ENCODE measurements at regions not wholly inside any gene's neighbourhood (a gene's known extent, or its start where the extent isn't known, plus 50 kb on each side); places are given as distances from the start of the nearest gene placed in this dataset.

DNA sequence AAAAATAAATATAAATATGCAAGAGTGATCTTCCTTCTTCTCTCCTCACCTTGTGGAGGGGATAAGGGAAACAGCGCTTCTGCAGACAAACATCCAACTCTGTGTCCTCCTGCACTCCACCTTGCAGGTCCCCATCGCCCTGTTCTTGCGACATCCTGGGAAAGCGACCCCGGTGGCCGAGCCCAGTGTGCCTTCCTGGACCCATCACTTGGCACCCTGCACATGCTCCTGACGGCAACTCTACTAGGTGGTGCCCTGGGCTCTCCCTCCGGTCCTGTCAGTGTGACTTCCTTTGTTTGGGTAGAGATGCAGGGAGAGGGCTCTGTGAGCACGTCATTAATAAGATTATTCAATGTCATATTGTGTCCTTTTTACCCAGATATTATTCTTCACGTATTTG, 266.0 kb upstream of the ADAMTS16 start:
- H3K18ac ChIP-seq (ENCODE audit: insufficient read length, low read depth, low read length) = no peak overlapping the region
- WGBS (ENCODE audit: extremely low coverage, insufficient read length, low lambda C conversion rate) = no CpG with 5 or more reads among the region's 10 CpGs
- H3K4me3 Mint-ChIP-seq = no peak overlapping the region

More for the DNA sequence above, 266.0 kb upstream of the ADAMTS16 start:
- Histone ChIP-seq H3K14ac (ENCODE audit: insufficient read depth, low read length) (no peak overlapping the region), H2BK15ac (ENCODE audit: low read depth, low read length) (no peak overlapping the region), H2BK20ac (ENCODE audit: low read depth, low read length, poor library complexity, severe bottlenecking) (no peak overlapping the region), H3K4me1 (ENCODE audit: insufficient read depth, low read length) (no peaks in the 10 kb centered on the region), H3T11ph (ENCODE audit: low read length) (no peak overlapping the region), H2BK5ac (ENCODE audit: insufficient read length, low read length) (no peak overlapping the region), H3K23ac (ENCODE audit: insufficient read length, low read depth, low read length) (no peak overlapping the region), H3K79me1 (ENCODE audit: insufficient read depth, low read depth, low read length, poor library complexity, severe bottlenecking) (no peaks in the 10 kb centered on the region), H4K5ac (ENCODE audit: insufficient read length, low read depth, low read length) (no peak overlapping the region), H3K79me2 (ENCODE audit: insufficient read depth, low read length) (no peaks in the 10 kb centered on the region), H3K56ac (ENCODE audit: insufficient read length, low read depth, low read length) (no peak overlapping the region), H4K20me1 (ENCODE audit: control insufficient read depth, insufficient read depth, insufficient read length) (no peaks in the 10 kb centered on the region), H3K4ac (ENCODE audit: low read depth, low read length) (no peak overlapping the region), H3K23me2 (ENCODE audit: insufficient read length, low read depth, low read length, poor library complexity, severe bottlenecking) (no peaks in the 10 kb centered on the region), H3K27ac (ENCODE audit: insufficient read length, low read depth, low read length) (no peak overlapping the region), H3K9ac (ENCODE audit: extremely low read depth, insufficient read length, low read length) (no peak overlapping the region), H2AFZ (ENCODE audit: low read length) (no peak overlapping the region), H2AK5ac (ENCODE audit: insufficient read length, low read length) (no peak overlapping the region), H3K27me3 (ENCODE audit: insufficient read depth, low read length) (no peaks in the 10 kb centered on the region), H3K9me3 (ENCODE audit: control insufficient read depth, low read depth, low read length) (no peaks in the 10 kb centered on the region), H4K91ac (ENCODE audit: insufficient read length, low read depth, low read length) (no peak overlapping the region), H3K4me2 (ENCODE audit: insufficient read depth, insufficient read length, low read length) (no peak overlapping the region), H2BK12ac (ENCODE audit: insufficient read length, low read depth, low read length) (no peak overlapping the region), H2BK120ac (ENCODE audit: low read depth, low read length, poor library complexity, severe bottlenecking) (no peak overlapping the region), H4K8ac (replicated peaks; ENCODE audit: insufficient read length, low read depth, low read length) (no peak overlapping the region)
- Mint-ChIP-seq H3K27ac (no peak overlapping the region), H3K27me3 (ENCODE audit: low read depth) (peaks cover 2% of the 10 kb centered on the region), H3K9me3 (no peaks in the 10 kb centered on the region), H3K4me1 (no peaks in the 10 kb centered on the region), H3K36me3 (ENCODE audit: insufficient read depth in 1 of 3, low read depth in 3 of 3) (no peaks in the 10 kb centered on the region; a peak in 1 of 7 replicates)
- no peak for DNase-seq
- TF ChIP-seq CTCF (conservative IDR thresholded peaks at IDR 0.05) = no peak

Data from H9 (cell line).